ENCODE measurements at regions not wholly inside any gene's neighbourhood (a gene's known extent, or its start where the extent isn't known, plus 50 kb on each side); places are given as distances from the start of the nearest gene placed in this dataset.

DNA sequence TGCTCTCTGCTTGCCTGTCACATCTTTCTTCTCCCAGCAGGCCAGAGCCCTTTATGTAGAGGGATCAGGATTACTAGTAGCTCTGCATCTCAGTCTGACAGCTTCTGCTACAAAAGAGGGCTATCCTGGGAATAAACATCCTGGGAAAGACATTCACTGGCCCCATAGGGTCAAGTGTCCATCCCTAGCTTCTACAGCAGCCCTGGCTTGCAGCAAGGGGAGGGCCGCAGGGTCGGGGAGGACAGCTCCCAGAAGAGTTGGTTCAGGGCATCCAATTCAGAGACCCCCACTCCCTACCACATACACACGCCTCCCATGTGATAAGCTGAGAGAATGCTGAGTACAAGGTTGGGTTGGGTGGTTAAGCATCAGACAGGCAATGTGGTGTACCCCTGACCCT is 154.1 kb upstream of the PDE10A start:
- H3K4me3 ChIP-seq, result no peak overlapping the region
- no peaks in the 10 kb centered on the region for H3K9me3 ChIP-seq
- peaks cover 40% of the 10 kb centered on the region for H3K27me3 ChIP-seq
- no peak overlapping the region for H3K27ac ChIP-seq
- no peaks in the 10 kb centered on the region for H3K36me3 ChIP-seq
- WGBS, result 59% methylated on average over 3 of the region's 3 CpGs
- no peak for TF ChIP-seq POLR2AphosphoS5 (IDR thresholded peaks at IDR 0.05)
- TF ChIP-seq EP300 (IDR thresholded peaks at IDR 0.05), result no peak
- TF ChIP-seq POLR2A (IDR thresholded peaks at IDR 0.05), result no peak
- TF ChIP-seq, protein P1, sequence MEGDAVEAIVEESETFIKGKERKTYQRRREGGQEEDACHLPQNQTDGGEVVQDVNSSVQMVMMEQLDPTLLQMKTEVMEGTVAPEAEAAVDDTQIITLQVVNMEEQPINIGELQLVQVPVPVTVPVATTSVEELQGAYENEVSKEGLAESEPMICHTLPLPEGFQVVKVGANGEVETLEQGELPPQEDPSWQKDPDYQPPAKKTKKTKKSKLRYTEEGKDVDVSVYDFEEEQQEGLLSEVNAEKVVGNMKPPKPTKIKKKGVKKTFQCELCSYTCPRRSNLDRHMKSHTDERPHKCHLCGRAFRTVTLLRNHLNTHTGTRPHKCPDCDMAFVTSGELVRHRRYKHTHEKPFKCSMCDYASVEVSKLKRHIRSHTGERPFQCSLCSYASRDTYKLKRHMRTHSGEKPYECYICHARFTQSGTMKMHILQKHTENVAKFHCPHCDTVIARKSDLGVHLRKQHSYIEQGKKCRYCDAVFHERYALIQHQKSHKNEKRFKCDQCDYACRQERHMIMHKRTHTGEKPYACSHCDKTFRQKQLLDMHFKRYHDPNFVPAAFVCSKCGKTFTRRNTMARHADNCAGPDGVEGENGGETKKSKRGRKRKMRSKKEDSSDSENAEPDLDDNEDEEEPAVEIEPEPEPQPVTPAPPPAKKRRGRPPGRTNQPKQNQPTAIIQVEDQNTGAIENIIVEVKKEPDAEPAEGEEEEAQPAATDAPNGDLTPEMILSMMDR (IDR thresholded peaks at IDR 0.05), result no peak
- DNase-seq (ENCODE audit: low spot score in 2 of 2), result no peak
- H3K4me1 ChIP-seq, result no peaks in the 10 kb centered on the region

DNA sequence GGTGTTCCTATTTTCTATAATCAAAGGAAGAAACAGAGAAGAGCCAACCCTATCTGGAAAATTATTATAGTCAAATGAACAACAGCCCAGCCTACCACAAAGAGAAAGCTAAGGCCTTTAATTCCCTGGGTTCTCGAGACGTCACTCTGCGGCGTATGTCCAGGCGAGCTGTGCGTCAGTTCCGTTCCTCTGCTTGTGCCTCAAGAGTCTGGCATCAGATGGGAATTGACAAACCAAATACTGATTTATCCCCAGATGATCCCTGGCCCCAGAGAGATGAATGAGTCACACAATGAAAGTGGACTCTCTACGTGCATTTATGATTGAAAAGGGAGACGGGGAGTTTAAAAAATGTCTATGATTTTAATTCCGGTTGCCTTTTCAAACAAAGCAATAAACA is 151.6 kb upstream of the PDE10A start:
- 88% methylated on average over 10 of the region's 10 CpGs for WGBS
- H3K4me3 ChIP-seq, result no peak overlapping the region
- DNase-seq (ENCODE audit: low spot score in 2 of 2), result no peak
- no peaks in the 10 kb centered on the region for H3K9me3 ChIP-seq
- H3K36me3 ChIP-seq, result no peaks in the 10 kb centered on the region
- H3K27me3 ChIP-seq, result peaks cover 31% of the 10 kb centered on the region
- no peak overlapping the region for H3K27ac ChIP-seq
- TF ChIP-seq POLR2A (IDR thresholded peaks at IDR 0.05) (no peak), POLR2AphosphoS5 (IDR thresholded peaks at IDR 0.05) (no peak), EP300 (IDR thresholded peaks at IDR 0.05) (no peak)
- TF ChIP-seq, protein P1 (IDR thresholded peaks at IDR 0.05), result no peak
- no peaks in the 10 kb centered on the region for H3K4me1 ChIP-seq

DNA sequence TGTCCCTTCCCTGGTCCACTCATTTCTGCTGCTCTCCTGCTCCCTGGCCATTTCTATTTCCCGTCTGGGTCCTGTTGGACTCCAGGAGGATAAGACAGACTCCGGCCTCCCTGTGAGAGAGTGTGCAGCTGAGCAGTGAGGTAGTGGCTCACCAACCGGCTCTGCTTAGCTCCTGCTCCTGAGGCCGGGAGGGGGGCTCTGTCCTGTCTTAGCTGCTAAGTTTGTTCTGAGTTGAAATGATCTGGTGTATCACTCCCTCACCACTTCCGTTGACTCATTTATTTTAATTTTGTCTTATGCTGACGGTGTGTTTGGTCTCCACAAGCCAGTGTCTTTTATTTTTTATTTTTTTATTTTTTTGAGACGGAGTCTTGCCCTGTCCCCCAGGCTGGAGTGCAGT is 148.5 kb upstream of the PDE10A start:
- H3K9me3 ChIP-seq, result no peaks in the 10 kb centered on the region
- H3K4me1 ChIP-seq, result no peaks in the 10 kb centered on the region
- H3K27ac ChIP-seq, result no peak overlapping the region
- H3K4me3 ChIP-seq, result no peak overlapping the region
- H3K36me3 ChIP-seq, result no peaks in the 10 kb centered on the region
- no peak for DNase-seq (ENCODE audit: low spot score in 2 of 2)
- WGBS, result 87% methylated on average over 7 of the region's 7 CpGs
- TF ChIP-seq, protein P1 (IDR thresholded peaks at IDR 0.05), result no peak
- TF ChIP-seq EP300 (IDR thresholded peaks at IDR 0.05) (no peak), POLR2AphosphoS5 (IDR thresholded peaks at IDR 0.05) (no peak), POLR2A (IDR thresholded peaks at IDR 0.05) (no peak)
- H3K27me3 ChIP-seq, result peaks cover 4% of the 10 kb centered on the region

DNA sequence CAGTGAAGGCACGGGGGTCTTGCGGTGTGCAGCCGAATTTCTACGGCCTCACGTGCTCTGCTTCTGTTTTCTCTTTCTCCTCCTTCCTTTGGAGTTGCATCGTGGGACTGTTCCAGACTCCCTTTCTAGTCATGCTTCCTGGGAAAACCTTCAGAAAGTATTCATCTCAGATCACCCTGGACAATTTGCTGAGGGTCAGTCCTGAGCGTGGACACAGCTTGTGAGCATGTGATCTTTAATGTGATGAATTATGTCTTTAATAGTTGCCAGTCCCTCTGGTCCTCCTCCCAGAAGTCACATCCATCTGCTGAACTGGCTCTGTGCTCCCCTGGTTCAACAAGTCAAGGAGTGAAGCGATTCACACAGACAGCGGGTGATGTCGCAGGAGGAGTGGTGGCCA is 145.0 kb upstream of the PDE10A start:
- no peaks in the 10 kb centered on the region for H3K36me3 ChIP-seq
- no peak overlapping the region for H3K27ac ChIP-seq
- TF ChIP-seq POLR2AphosphoS5 (IDR thresholded peaks at IDR 0.05), result no peak
- TF ChIP-seq, protein P1 (IDR thresholded peaks at IDR 0.05), result no peak
- no peak for TF ChIP-seq POLR2A (IDR thresholded peaks at IDR 0.05)
- no peak for TF ChIP-seq EP300 (IDR thresholded peaks at IDR 0.05)
- no peak for DNase-seq (ENCODE audit: low spot score in 2 of 2)
- peaks cover 25% of the 10 kb centered on the region for H3K27me3 ChIP-seq
- 69% methylated on average over 10 of the region's 10 CpGs for WGBS
- no peak overlapping the region for H3K4me3 ChIP-seq
- peaks cover 9% of the 10 kb centered on the region for H3K4me1 ChIP-seq
- no peaks in the 10 kb centered on the region for H3K9me3 ChIP-seq

DNA sequence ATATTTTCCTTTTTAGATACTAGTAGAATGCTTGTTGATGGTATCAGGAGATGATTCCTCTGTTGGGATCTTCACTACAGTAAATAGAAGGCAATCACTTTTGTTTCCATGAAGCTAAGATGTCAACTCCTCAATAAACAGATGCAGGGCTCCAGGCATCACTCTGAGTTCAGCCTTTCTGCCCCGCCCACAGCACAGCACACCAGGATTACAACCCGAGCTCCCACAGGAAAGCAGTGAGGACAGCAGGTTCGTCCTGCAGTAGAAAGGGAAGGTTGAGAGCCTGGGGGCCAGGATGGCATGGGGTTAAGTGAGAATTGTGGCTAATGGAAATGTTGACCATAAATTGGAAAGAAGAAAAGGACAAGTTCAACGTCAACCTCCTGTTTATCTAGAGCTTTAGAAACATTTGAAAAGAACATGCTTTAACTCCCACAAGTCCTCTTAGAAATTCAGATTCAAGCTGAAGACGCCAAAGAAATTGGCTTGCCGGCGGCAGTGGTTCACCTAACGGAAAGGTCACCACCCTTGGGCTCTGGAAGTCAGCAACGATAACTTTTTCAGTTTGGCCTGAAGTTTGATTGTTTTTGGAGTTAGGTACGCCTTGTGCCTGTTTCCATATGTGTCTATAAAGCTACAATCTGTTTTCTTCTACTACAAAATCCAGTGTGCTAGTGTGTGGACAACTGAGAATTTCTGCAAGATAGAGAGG is 144.4 kb upstream of the PDE10A start:
- WGBS, result 52% methylated on average over 10 of the region's 10 CpGs
- no peak for DNase-seq (ENCODE audit: low spot score in 2 of 2)
- H3K27me3 ChIP-seq, result peaks cover 25% of the 10 kb centered on the region
- H3K4me3 ChIP-seq, result no peak overlapping the region
- no peak overlapping the region for H3K27ac ChIP-seq
- peaks cover 9% of the 10 kb centered on the region for H3K4me1 ChIP-seq
- H3K36me3 ChIP-seq, result no peaks in the 10 kb centered on the region
- no peaks in the 10 kb centered on the region for H3K9me3 ChIP-seq
- TF ChIP-seq EP300 (IDR thresholded peaks at IDR 0.05) (no peak), POLR2AphosphoS5 (IDR thresholded peaks at IDR 0.05) (no peak), POLR2A (IDR thresholded peaks at IDR 0.05) (no peak)
- TF ChIP-seq, protein P1 (IDR thresholded peaks at IDR 0.05), result no peak
